GM19372 (cell line): ENCODE measurements at regions not wholly inside any gene's neighbourhood (a gene's known extent, or its start where the extent isn't known, plus 50 kb on each side); places are given as distances from the start of the nearest gene placed in this dataset.

Experiments
- ATAC-seq: cut with Tn5 transposase; IDR thresholded peaks from one replicate; pipeline ENCODE4 v1.9.1; 2021; ENCODE audit warnings: mild to moderate bottlenecking, low read depth, moderate library complexity; ENCODE audit not compliant: unreplicated experiment

DNA sequence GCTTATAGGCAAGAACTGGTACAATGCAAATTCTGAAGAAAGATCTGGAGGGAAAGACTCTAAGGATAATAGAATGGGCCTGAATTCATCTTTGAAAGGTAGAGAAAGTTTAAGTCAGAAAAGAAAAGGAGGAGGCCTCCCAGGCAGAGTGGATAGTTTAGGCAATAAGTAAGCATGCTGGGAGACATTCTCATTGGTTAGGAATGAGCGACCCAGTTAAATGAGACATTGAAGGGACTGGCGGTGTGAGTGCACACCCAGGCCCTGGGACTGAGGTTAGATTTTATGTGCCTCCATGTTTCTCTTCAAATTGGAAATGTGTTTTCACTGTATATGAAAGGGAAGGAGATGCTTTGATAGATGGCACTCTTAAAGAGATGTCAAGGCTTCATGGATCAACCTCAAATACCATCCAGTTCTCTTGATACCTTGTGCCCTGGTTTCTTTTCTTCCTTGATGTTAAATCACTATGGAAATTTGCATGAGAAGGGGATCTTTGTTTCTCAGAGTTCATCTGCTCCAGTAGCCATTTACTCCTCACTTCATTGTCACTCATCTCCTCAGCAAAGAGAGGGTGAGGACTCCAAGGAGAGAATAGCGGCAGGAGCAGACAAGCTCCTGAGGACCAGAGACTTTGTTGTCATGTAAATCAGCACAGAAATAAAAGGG lies 584.2 kb upstream of the INTU start:
- ATAC-seq, result no peak

DNA sequence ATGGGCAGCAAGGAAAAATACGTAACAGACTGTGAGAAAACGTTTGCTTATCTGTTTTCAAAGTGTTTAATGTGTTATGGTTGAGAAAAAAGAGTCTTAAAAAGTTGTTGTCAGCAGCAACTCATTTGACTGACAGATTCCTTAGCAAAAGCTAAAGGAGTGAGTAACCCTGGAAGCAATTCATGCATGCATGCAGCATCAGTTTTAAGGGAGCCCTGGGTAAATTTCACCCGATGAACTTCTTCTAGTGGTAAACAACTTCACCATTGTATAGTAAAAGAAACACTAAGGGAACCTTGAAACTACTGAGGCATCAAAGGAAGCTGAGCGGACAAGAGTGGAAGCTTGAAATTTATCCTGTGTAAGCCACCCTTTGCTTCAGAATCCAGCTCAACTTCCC lies 583.2 kb upstream of the INTU start:
- no peak for ATAC-seq

DNA sequence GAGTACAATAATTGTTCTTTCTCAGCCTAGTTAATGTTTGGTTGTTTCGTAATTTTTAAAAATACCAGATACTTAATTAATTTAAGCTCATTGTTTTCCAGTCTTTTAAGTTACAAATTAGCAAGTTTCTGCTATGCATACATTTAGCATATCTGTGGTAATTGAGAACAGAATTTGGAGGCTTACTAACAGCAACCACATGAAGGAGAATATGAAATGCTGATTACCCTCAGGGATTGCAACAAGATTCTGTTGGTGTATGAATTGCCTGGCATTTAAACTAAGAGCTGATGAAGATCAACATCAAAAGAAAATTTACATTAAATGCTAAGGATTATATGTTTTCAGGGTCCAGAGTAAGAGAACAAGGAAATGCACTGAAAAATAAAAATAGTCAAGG lies 580.0 kb upstream of the INTU start:
- ATAC-seq, result no peak

DNA sequence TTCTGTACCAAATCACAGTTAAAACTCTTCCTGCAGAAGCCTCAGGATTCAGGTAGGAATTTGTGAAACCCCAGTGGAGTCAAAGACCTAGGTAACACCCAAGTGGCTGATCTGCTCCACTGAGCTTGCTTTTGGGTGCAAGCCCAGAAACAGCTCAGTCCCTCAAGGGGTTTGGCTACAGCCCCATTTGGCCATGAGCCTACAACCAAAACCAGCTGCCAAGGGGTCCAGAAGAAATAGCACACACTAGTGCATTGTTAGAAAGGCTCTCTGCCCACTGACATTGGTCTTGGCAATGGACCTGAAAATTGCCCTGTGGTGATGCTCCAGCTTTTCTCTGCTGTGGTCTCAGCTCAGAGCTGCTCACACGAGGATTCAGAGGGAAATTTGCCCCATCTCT lies 577.4 kb upstream of the INTU start:
- ATAC-seq, result no peak

DNA sequence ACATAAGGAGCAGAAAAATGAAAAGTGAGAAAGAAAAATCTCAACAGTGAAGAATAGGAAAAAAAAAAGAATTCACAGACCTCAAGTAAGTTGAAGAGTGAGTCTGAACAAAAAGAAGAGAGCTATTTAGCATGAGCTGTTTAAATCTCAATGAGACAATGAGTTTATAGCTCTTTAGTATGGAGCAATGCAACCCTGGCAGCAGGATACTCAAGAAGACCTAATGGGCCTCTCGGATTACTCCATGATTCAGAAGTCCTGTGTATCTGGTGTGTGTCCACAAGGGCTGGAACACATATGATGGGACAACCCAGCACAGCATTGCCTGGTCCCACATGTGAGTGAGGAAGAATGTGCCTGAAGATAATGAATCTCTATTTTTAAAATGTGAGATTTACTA lies 563.1 kb upstream of the INTU start:
- no peak for ATAC-seq

DNA sequence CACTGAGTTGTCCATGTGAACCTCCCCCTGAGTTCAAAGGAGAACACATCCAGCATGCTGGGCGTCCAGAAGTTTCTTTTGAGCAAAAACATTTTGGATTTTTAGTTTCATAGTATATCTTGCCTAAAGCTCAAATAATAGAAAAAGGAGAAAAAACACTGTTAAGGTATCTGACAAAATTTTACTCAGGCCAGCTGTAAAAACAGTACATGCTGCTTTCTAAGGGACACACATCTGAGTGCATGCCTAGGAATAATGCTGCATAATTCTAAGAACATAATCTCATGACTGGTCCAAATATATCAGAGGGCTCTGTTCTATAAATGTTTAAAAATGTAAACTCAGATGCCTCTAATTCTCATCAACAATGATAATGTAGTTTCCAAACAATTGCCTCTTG lies 561.3 kb upstream of the INTU start:
- ATAC-seq, result no peak

DNA sequence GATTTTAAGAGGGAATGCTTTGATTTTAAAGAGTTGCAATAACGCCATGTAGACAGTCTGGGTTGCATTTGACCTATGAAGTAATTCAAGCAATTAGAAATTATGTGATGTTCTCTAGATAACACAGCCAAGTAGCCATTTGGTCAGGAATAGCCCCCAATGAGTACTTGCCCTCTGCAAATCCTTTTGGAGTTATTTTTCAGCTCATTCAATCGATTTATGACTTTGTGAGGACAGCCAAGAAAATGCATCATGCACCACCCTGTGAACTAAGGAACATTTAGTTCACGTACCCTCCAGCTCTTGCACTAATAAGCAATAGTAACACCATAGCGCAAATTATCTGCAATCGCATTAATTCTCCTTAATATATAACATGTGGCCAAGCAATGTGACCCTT lies 552.6 kb upstream of the INTU start:
- ATAC-seq, result no peak

DNA sequence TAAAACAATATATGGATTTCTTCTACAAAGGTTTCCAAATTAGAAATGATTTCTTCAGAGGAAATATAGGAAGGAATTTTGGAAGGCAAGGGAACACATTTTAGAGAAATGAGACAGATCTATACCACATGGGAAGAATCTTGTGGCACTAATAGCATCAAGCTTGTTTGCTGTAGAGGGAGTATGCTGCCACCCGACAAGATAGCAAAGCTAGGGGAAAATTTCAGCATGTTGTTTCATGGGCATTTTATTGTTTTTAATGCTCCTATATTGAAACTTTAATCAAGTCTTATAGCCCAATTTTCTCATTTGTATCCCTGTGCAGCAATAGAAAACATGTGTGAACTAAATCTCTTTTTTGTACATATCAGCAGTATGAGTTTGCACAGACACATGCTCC lies 551.7 kb upstream of the INTU start:
- ATAC-seq, result no peak

DNA sequence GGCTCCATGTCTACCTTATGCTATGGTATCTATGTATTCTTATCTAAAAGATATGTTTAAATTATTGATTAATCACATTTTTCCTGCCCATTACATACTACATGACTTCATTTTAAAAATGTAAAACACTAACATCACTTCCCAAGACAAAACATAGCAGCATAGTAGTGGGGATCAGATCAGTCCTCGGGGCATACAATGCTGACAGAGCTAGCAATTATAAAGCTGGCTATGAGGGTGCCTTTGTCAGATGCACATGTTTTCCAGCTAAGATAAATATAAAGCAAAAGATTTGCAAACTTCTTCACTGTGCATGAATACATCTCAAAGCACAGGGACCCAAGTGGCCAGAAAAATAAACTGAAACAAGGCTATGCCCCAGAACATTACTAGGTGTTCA lies 549.8 kb upstream of the INTU start:
- no peak for ATAC-seq

DNA sequence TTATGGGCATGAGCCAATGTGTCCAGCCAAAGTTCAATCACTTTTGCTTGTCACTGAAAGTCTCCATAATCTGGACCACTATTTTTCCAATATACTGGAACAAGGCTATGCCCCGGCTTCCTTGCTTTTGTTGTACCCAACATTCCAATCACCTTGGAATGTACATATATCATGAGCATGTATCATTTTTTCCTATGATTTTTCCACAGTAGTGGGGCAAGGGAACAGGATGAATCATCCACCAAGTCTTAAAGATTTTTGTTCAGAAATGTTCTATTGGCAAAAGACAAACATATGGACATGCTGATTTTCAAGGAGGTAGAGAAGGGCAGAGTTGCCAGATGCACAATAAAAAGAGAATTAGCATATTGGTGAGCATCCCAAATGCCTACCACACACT lies 548.1 kb upstream of the INTU start:
- no peak for ATAC-seq

DNA sequence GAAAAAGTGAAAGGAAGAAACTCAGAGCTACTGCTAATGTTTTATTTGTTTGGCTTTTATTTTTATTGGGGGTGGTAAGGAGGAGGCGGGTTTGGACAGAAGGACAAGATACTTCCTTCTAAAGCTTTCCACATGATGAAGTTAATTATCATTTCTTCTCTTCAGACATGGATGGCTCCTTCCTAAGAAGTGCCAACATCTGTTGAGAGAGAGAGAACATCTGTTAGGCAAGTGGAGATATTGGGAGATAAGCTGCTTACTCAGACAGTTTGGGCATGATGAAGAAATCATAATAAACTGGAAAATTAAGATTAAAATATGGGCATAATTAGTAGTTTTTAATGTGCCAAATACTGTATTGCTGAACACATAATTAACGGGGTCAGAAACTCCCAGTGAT lies 535.7 kb upstream of the INTU start:
- no peak for ATAC-seq

DNA sequence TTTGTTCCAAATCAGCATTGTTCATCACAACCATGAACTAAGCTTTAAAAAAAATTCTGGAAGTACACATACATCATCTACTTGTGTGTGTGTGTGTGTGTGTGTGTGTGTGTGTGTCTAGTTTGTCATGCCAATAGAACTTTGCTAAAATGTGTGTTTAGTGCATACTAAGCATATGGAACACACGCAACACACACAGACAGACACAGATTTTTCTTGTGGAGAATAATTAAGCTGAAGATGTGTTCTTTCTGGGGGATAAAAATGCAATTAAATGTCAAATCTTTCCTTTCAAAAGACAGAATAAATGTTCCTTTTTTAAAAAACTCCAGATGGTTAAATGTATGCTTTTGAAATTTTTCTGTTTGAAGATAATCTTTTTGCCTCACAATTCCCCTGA lies 530.4 kb upstream of the INTU start:
- ATAC-seq, result no peak

DNA sequence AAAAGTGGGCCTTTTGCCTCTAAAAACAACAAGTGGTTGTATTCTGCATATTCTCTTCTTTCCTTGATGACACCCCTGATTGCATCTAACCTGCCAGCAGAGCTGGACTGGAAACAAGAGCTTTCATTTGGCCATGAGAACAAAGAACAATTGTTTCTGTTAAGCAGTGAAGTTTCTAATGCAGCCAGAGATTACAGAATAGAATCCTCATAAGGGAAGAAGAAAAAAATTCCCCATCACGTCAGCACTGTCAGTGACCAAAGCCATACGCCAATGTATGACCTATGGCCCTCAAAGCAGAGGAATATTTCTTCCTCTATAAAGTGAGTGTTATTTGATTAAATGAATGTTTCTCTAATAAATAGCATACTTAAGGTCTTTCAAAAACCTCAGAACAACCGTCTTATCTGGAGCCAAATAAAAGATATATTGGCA lies 529.1 kb upstream of the INTU start:
- no peak for ATAC-seq

DNA sequence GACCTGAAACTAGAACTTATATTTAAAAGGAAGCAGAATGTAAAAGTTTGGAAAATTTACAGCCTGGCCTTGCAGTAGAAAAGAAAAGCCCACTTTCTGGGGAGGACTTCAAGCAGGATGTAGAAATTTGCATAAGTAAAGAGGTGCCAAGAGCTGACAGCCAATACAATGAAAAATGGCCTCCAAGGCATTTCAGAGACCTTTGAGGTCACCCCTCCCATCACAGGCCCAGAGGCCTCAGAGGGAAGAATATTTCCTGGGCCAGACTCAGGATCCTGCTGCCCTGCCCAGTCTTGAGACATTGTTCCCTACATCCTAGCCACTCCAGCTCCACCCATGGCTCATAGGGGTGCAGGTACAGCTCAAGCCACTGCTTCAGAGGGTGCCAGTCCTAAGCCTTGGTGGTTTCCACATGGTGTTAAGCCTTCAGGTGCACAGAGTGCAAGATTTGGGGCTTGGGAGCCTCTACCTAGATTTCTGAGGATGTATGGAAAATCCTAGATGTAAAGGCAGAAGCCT lies 518.9 kb upstream of the INTU start:
- no peak for ATAC-seq

DNA sequence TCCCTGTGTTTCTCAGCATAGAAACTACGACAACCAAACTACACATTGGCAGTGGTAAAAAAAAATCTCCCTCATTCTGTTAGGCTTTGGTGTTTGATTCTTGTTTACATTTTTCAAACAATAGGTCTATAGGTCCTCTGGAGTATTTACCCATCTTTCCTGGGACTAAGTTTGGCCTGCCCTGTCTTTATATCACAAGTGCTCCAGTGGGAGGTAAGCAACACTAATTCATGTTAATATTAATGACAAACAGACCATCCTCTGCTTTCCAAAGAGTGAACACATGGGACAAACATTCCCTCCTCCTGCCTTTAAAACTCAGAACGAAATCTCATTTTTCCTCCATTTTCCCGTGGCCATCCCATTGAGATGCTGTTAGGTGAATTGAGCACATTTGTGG lies 514.1 kb upstream of the INTU start:
- ATAC-seq, result no peak

DNA sequence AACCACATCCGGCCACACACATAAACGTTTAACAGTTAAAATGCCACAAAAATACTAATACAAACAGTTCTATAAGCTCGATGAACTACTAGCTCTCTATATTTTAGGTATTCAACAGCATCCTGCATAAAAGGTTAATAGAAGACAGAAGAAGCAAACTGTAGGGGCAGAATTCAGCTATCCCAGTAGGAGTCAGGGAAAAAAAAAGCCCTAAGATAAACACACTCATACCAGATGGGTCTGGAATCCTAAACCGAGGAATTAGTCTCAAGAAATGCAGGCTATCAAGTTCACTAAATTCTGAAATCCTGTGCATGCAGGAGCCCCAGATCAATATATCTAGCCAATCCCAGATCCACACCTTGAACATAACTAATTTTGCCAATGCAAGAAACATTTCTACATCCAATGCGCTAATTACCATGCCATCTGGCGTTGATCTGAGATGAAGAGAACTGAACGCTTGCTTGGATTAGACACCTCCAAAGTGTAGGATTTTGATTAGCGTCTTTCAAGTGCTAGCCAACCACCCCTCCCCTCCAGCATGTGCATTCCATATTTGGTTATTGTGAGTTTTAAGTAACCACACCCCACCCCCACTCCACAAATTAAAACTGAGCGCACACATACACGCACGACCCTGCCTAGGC lies 512.2 kb upstream of the INTU start:
- ATAC-seq, result no peak

DNA sequence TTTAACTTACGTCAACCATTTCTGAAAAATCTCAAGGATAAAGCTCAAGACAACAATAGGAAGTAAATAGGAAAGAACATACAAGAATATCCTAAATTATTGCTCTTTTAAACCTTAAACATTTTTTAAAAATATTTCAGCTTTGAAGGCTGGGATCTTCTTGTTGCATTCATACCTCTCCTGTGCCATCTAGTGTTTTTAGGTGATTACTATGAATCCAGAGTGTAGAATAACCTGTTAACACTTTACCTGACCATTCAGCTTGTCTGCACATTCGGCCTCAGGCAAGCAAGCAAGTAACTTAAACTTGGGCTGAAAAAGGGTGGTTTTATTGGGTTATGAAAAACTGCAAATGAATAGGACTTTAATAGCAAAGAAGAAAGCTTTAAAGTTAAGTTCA lies 507.8 kb upstream of the INTU start:
- no peak for ATAC-seq

DNA sequence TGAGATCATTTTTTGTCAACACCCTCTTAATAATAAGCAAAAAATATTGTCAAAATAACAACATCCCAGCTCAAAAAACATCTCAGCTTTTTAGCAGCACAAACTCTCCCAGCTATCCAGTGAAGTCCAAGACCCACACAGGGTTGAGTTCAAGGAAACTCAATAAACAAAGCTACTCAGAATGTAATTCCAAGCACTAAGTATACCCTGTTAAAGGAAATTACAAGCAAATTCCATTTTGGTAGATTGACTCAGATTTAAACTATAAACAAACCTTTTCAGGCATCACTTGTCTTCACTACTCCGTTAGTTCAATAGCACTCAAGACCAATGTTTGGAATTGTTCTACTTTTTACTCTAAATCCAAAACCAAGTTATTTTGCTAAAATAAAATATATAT lies 506.0 kb upstream of the INTU start:
- no peak for ATAC-seq

DNA sequence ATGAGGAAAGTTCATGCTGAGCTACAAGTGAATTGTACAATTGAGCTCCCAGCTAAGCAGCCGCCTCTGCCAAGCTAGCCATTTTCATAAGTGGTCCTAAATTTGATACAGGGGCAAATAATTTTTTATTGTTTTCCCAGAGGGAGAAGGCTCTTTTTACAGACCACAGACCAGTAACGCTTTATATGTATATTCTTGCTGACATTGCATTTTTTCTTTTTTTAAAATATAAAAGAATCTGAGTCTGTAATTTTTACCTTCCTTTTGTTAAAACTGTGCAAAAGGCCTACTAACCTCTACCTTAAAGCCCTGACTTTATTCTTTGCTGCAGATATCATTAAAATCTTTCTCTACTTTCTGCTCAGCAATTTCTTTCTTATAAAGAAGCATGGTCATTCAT lies 501.2 kb upstream of the INTU start:
- no peak for ATAC-seq

DNA sequence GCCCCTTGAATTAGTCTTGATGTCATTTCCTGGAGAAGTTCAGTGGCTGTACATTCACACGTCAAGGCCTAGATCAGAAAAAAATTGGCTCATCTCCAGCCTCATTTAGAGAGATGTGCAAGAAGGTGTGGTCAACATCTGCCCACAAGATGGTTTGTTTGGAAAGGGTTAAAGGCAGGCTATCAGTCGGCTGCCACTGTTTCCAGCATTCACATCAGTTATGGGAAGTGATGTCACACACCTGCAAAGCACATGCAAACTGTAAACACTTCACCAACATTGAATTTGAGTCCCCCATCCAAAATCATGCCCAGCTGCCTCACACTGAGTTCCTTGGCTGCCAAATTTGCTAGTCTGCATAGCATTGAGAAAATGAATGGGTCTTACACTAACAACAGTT lies 498.3 kb upstream of the INTU start:
- no peak for ATAC-seq

DNA sequence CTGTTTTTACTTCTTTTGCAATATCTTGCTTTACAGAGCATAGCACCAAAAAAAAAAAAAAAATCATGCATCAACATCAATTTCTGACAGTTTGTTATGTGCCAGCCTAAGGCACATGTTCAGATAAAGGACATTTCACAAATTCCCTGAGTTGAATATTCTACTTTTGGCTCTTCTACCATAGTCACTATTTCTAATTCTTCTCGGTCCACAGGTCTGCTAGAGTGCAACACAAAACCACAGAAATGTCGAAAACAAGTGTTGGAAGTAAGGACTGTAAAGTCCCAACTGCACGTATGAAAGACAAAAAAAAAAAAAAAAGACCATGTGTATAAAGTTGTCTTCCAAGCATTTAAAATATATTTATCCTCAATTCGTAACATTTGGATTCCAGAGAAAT lies 494.2 kb upstream of the INTU start:
- no peak for ATAC-seq

DNA sequence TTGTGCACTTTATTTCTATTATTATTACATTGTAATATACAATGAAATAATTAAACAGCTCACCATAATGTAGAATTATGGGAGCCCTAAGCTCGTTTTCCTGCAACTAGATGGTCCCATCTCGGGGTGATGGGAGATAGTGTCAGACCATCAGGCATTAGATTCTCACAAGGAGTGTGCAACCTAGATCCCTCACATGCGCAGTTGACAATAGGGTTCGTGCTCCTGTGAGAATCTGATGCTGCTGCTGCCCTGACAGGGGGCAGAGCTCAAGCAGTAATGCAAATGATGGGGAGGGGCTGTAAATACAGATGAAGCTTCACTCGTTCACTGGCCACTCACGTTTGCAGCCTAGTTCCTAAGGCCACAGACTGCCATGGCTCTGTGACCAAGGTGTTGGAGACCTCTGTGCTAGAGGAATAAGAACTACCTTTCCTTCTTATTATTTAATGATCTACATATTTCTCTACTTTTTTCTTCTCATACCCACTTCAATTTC lies 492.9 kb upstream of the INTU start:
- ATAC-seq, result no peak
